Stimulated activated CD4-positive, alpha-beta T cell treated with anti-CD3 and anti-CD28 coated beads, Interleukin-2, amount 100 ng/mL, for 24 hours (primary cell): ENCODE measurements at regions not wholly inside any gene's neighbourhood (a gene's known extent, or its start where the extent isn't known, plus 50 kb on each side); places are given as distances from the start of the nearest gene placed in this dataset.

Experiments used
- DNase-seq, 2 donors: peaks; one replicate each; pipeline ENCODE4 v3.0.0-alpha.2; 2020

GRCh38 chr15:99511866-99512661, 53.7 kb upstream of the MEF2A start:
- no peak for DNase-seq

- DNase-seq, result no peak
Measured at GRCh38 chr15:99514306-99514705, 51.5 kb upstream of the MEF2A start.
